Heart left ventricle (tissue), 16 donors: ENCODE measurements at regions not wholly inside any gene's neighbourhood (a gene's known extent, or its start where the extent isn't known, plus 50 kb on each side); places are given as distances from the start of the nearest gene placed in this dataset.
"Not testable (repeated sequence)": the region's sequence is repeated elsewhere in the genome, so short reads cannot be mapped to it uniquely, and the experiment has no call there.

Experiments
- ATAC-seq, 4 donors: fragments of 200-7000 bp; cut with Tn5 transposase; one replicate each; pipeline ENCODE4 v1.9.1; 2020 to 2022; ENCODE audit warnings: moderate library complexity in 4 of 4, mild to moderate bottlenecking in 3 of 4, moderate number of reproducible peaks in 1 of 4
- DNase-seq, 5 donors: peaks; one replicate each; pipeline ENCODE4 v3.0.0-alpha.2; 2020
- H3K27ac ChIP-seq, 12 donors: fragments of 200-600 bp; sonication (generic) in 4 of 12; one replicate each; pipeline versions ENCODE4 v1.5.0 to v1.8.0; 2016 to 2022; ENCODE audit warnings: mild to moderate bottlenecking in 2 of 12
- H3K27me3 ChIP-seq, 9 donors: fragments of 200-600 bp; sonication (generic) in 2 of 9; one replicate each; pipeline versions ENCODE4 v1.5.1 to v1.8.0; 2016 to 2022; ENCODE audit warnings: mild to moderate bottlenecking in 3 of 9
- H3K36me3 ChIP-seq, 9 donors: fragments of 200-600 bp; sonication (generic) in 2 of 9; one replicate each; pipeline versions ENCODE4 v1.5.0 to v1.8.0; 2018 to 2022; ENCODE audit warnings: mild to moderate bottlenecking in 2 of 9
- H3K4me1 ChIP-seq, 12 donors: fragments of 200-600 bp; sonication (generic) in 4 of 12; one replicate each; pipeline versions ENCODE4 v1.5.0 to v1.8.0; 2016 to 2022; ENCODE audit warnings: mild to moderate bottlenecking in 3 of 12
- H3K4me3 ChIP-seq, 12 donors: fragments of 200-600 bp; sonication (generic) in 4 of 12; one replicate each; pipeline versions ENCODE4 v1.5.0 to v1.8.0; 2017 to 2022; ENCODE audit warnings: mild to moderate bottlenecking in 9 of 12, moderate library complexity in 4 of 12
- H3K9me3 ChIP-seq, 12 donors: fragments of 200-600 bp; sonication (generic) in 4 of 12; one replicate each; pipeline versions ENCODE4 v1.5.0 to v1.8.0; 2016 to 2022; ENCODE audit warnings: mild to moderate bottlenecking in 1 of 12
- WGBS, 4 donors: extraction: QIAGEN DNeasy Blood & Tissue Kit in 2 of 4; methylation state at CpG; one replicate each; pipeline versions ENCODE4 v1.1.5 to v1.1.7; 2013 to 2018; 5-methylcytosine and 5-hydroxymethylcytosine counted together
- intact Hi-C, 10 donors: fragments of 100-400 bp; cut with DNase I; formaldehyde crosslinking; loops; one replicate each; pipeline versions ENCODE4 v1.11.1 to v1.14.2; 2022
- TF ChIP-seq, protein P1 (sequence below), 12 donors: fragments of 200-600 bp; sonication (generic) in 4 of 12; IDR thresholded peaks; one replicate each; pipeline versions ENCODE4 v1.5.0 to v1.8.0; 2018 to 2022; ENCODE audit warnings: antibody characterized with exemption in 12 of 12, mild to moderate bottlenecking in 5 of 12
- donor health status: ischemic (EF 13 %, LVEDD 7.1; RV severe dilation, severe dysfunction).
- donor health status: healthy with polysubstance abuse.
- donor health status: DM: no; HTN: yes; CAD: no.
- donor health status: DM: no; HTN: no; CAD: no.
- donor health status: ischemic (EF 25% LVEDD 6.9; RV normal size, moderate dysfunction).
- donor health status: ischemic (EF 25% LVEDD 5.7; RV mildly dilated, moderate dysfunction).
- donor health status: healthy.
- donor health status: DM: yes; HTN: yes; CAD: no.
- donor health status: ischemic (EF 35%, LVEDD 5.7; RV mildly dilated, moderate dysfunction).
- donor health status: nonischemic (EF 11% LVEDD 7.7; RV severe dilation, severe dysfunction).
- donor health status: DM: yes; HTN: yes; CAD: no.
- donor health status: PGD.
- donor health status: ischemic (EF 29% LVEDD 5.4; RV normal size, mild dysfunction).
- donor health status: nonischemic (EF 23%, LVEDD 6.1; RV moderate dilation, normal function).

GRCh38 chr18:15028037-15028436 lies 280.1 kb downstream of the ANKRD30B start:
- peak in 1 of 4 donors; percentile 39 for ATAC-seq
- WGBS, 4 donors: 10 to 25% (median 15%) methylated on average over 4 of the region's 4 CpGs

GRCh38 chr18:15060279-15060880 lies 312.4 kb downstream of the ANKRD30B start:
- intact Hi-C loops, ATAC-seq, H3K4me1 ChIP-seq, H3K9me3 ChIP-seq, H3K27ac ChIP-seq, H3K27me3 ChIP-seq, H3K36me3 ChIP-seq, H3K4me3 ChIP-seq, DNase-seq: not testable (repeated sequence)
- 56 to 72% (median 64%) methylated on average over 5 to 11 of the region's 12 CpGs for WGBS, 4 donors

More at GRCh38 chr18:15028037-15028436, 280.1 kb downstream of the ANKRD30B start:
- intact Hi-C loops, H3K4me3 ChIP-seq, H3K27me3 ChIP-seq, DNase-seq, H3K4me1 ChIP-seq, H3K27ac ChIP-seq, H3K9me3 ChIP-seq, H3K36me3 ChIP-seq: not testable (repeated sequence)
- TF ChIP-seq, protein P1, sequence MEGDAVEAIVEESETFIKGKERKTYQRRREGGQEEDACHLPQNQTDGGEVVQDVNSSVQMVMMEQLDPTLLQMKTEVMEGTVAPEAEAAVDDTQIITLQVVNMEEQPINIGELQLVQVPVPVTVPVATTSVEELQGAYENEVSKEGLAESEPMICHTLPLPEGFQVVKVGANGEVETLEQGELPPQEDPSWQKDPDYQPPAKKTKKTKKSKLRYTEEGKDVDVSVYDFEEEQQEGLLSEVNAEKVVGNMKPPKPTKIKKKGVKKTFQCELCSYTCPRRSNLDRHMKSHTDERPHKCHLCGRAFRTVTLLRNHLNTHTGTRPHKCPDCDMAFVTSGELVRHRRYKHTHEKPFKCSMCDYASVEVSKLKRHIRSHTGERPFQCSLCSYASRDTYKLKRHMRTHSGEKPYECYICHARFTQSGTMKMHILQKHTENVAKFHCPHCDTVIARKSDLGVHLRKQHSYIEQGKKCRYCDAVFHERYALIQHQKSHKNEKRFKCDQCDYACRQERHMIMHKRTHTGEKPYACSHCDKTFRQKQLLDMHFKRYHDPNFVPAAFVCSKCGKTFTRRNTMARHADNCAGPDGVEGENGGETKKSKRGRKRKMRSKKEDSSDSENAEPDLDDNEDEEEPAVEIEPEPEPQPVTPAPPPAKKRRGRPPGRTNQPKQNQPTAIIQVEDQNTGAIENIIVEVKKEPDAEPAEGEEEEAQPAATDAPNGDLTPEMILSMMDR (IDR thresholded peaks at IDR 0.05): peak in 9 of 12 donors; percentile 7 to 45 (median 20)

DNA sequence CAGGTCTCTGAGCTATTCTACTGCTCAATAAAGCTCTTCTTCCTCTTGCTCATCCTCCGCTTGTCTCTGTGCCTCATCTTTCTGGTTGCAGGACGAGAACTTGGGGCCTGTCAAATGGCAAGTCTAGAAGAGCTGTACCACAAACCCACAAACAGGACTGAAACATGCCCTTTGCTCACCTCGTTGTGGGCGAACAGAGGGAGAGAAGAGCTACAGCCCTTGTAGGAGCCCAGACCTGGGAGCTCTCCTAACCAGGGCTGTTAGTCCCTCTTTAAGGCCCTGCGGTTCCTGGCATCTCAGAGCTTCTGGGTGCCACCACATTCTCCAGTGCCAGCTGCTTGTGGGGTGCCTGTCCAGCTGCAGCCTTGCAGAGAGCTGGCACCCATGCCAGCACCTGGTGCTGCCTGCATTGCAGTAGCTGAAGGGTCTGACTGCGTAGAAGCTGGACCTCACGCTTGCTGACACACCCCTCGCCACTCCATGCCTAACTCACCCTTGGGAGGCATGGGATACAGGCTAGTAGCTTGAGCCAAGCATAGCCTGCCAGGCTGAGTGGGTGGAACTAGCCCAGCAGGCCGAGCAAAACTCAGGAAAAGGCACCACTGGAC lies 313.4 kb downstream of the ANKRD30B start:
- 68 to 78% (median 70%) methylated on average over 7 to 9 of the region's 9 CpGs for WGBS, 4 donors
- H3K27ac ChIP-seq, H3K27me3 ChIP-seq, H3K4me1 ChIP-seq, H3K4me3 ChIP-seq, H3K36me3 ChIP-seq, intact Hi-C loops, ATAC-seq, H3K9me3 ChIP-seq: not testable (repeated sequence)
- peak in 1 of 5 donors; percentile 55 for DNase-seq

DNA sequence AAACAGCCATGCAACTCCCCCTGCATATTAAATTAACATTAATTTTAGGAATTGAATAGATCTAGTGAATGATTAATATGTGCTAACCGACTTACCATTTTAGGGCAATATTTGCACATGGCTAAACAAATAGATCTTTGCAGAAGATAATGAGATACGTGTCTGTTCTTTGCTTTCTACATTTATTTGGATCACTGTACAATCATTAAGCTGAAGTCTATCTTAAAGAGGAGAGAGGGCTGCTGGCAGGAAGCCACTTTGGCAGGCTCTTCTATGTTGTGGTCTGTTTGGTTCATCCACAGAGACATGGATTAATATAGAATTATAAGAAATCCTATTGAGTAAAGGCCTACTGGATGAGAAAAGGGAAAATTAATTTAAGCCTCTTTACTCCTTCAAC lies 318.5 kb downstream of the ANKRD30B start:
- DNase-seq, H3K27ac ChIP-seq, intact Hi-C loops, H3K9me3 ChIP-seq, H3K36me3 ChIP-seq, H3K27me3 ChIP-seq, H3K4me1 ChIP-seq, H3K4me3 ChIP-seq, ATAC-seq: not testable (repeated sequence)
- 46 to 52% (median 49%) methylated on average over 2 of the region's 2 CpGs for WGBS, 4 donors

GRCh38 chr18:15071311-15071710 lies 323.3 kb downstream of the ANKRD30B start:
- DNase-seq, intact Hi-C loops, ATAC-seq: not testable (repeated sequence)

More at GRCh38 chr18:15071311-15071710, 323.3 kb downstream of the ANKRD30B start:
- H3K27me3 ChIP-seq, H3K36me3 ChIP-seq, H3K4me3 ChIP-seq, H3K4me1 ChIP-seq, H3K9me3 ChIP-seq, H3K27ac ChIP-seq: not testable (repeated sequence)
- 63 to 68% (median 67%) methylated on average over 2 of the region's 2 CpGs for whole genome bisulfite sequencing, 4 donors
